Glutamatergic neuron (in vitro differentiated cells): ENCODE measurements at regions not wholly inside any gene's neighbourhood (a gene's known extent, or its start where the extent isn't known, plus 50 kb on each side); places are given as distances from the start of the nearest gene placed in this dataset.
A peak's percentile ranks its signal among the peaks of the same experiment; 100 is the strongest.

Experiments
- DNase-seq: peaks from one replicate; pipeline ENCODE4 v3.0.0; 2022
- H3K27ac Mint-ChIP-seq: one replicate; pipeline ENCODE4 v1.8.0; 2020; ENCODE audit warnings: mild to moderate bottlenecking, mixed read lengths, inconsistent platforms; ENCODE audit not compliant: unreplicated experiment
- H3K27me3 Mint-ChIP-seq: one replicate; pipeline ENCODE4 v1.8.0; 2020; ENCODE audit warnings: mild to moderate bottlenecking, moderate library complexity, mixed read lengths, inconsistent platforms; ENCODE audit not compliant: unreplicated experiment
- H3K36me3 Mint-ChIP-seq: one replicate; pipeline ENCODE4 v1.8.0; 2020; ENCODE audit warnings: mild to moderate bottlenecking, mixed read lengths, inconsistent platforms; ENCODE audit not compliant: unreplicated experiment
- H3K4me1 Mint-ChIP-seq: one replicate; pipeline ENCODE4 v1.8.0; 2020; ENCODE audit warnings: mild to moderate bottlenecking, low read depth, mixed read lengths, inconsistent platforms; ENCODE audit not compliant: unreplicated experiment
- H3K4me3 Mint-ChIP-seq: one replicate; pipeline ENCODE4 v1.8.0; 2020; ENCODE audit warnings: mild to moderate bottlenecking, mixed read lengths, inconsistent platforms; ENCODE audit not compliant: unreplicated experiment
- H3K9me3 Mint-ChIP-seq: one replicate; pipeline ENCODE4 v1.8.0; 2020; ENCODE audit warnings: mild to moderate bottlenecking, moderate library complexity, mixed read lengths, inconsistent platforms; ENCODE audit not compliant: unreplicated experiment
- TF ChIP-seq, protein P1 (sequence below): fragments of 200-600 bp; sonication (generic); IDR thresholded peaks from one replicate; pipeline ENCODE4 v1.5.0; 2021; ENCODE audit not compliant: partially characterized antibody, unreplicated experiment

DNA sequence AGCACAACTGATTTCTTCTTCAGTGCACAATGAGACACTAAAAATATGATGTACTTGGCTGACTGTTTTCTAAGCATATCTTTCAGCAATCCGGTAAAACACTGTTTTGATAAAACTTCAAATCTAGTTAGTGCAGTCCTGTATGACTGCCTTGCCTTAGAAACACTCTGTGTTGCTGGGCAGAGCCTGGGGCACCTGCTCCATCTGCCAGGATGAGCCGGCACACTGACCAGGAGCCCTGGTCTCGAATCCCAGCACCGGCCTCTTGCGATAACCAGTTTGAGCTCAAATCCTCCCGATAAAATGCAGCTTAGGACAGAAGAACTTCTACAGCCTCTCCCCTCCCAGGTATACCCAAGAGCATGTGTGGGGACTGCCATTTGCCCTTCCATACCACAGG lies 199.5 kb downstream of the SIPA1L2 start:
- no peak for DNase-seq
- peaks cover 15% of the 10 kb centered on the region for H3K4me1 Mint-ChIP-seq
- H3K27ac Mint-ChIP-seq: no peak overlapping the region
- TF ChIP-seq, protein P1, sequence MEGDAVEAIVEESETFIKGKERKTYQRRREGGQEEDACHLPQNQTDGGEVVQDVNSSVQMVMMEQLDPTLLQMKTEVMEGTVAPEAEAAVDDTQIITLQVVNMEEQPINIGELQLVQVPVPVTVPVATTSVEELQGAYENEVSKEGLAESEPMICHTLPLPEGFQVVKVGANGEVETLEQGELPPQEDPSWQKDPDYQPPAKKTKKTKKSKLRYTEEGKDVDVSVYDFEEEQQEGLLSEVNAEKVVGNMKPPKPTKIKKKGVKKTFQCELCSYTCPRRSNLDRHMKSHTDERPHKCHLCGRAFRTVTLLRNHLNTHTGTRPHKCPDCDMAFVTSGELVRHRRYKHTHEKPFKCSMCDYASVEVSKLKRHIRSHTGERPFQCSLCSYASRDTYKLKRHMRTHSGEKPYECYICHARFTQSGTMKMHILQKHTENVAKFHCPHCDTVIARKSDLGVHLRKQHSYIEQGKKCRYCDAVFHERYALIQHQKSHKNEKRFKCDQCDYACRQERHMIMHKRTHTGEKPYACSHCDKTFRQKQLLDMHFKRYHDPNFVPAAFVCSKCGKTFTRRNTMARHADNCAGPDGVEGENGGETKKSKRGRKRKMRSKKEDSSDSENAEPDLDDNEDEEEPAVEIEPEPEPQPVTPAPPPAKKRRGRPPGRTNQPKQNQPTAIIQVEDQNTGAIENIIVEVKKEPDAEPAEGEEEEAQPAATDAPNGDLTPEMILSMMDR: no peak
- H3K36me3 Mint-ChIP-seq: no peaks in the 10 kb centered on the region
- H3K4me3 Mint-ChIP-seq: no peak overlapping the region
- H3K27me3 Mint-ChIP-seq: no peaks in the 10 kb centered on the region
- peaks cover 4% of the 10 kb centered on the region for H3K9me3 Mint-ChIP-seq

- no peaks in the 10 kb centered on the region for H3K27me3 Mint-ChIP-seq
- H3K36me3 Mint-ChIP-seq: no peaks in the 10 kb centered on the region
- H3K4me1 Mint-ChIP-seq: peaks cover 15% of the 10 kb centered on the region
- peaks cover 4% of the 10 kb centered on the region for H3K9me3 Mint-ChIP-seq
- peak overlapping the region; percentile 43 for H3K27ac Mint-ChIP-seq
- TF ChIP-seq, protein P1: no peak
- H3K4me3 Mint-ChIP-seq: no peak overlapping the region
- DNase-seq: no peak
Observed at GRCh38 chr1:232428786-232429530, 201.0 kb downstream of the SIPA1L2 start.

- peaks cover 15% of the 10 kb centered on the region for H3K4me1 Mint-ChIP-seq
- no peak for DNase-seq
- H3K27me3 Mint-ChIP-seq: peaks cover 2% of the 10 kb centered on the region
- no peak overlapping the region for H3K4me3 Mint-ChIP-seq
- no peaks in the 10 kb centered on the region for H3K36me3 Mint-ChIP-seq
- peak overlapping the region; percentile 43 for H3K27ac Mint-ChIP-seq
- peaks cover 4% of the 10 kb centered on the region for H3K9me3 Mint-ChIP-seq
- TF ChIP-seq, protein P1: no peak
Observed at GRCh38 chr1:232428036-232428645, 201.8 kb downstream of the SIPA1L2 start.

- no peak overlapping the region for H3K4me3 Mint-ChIP-seq
- H3K27me3 Mint-ChIP-seq: peaks cover 4% of the 10 kb centered on the region
- TF ChIP-seq, protein P1: no peak
- no peak overlapping the region for H3K27ac Mint-ChIP-seq
- peaks cover 13% of the 10 kb centered on the region for H3K4me1 Mint-ChIP-seq
- H3K9me3 Mint-ChIP-seq: no peaks in the 10 kb centered on the region
- no peaks in the 10 kb centered on the region for H3K36me3 Mint-ChIP-seq
- DNase-seq: no peak
Observed at GRCh38 chr1:232426801-232427200, 203.1 kb downstream of the SIPA1L2 start.

DNA sequence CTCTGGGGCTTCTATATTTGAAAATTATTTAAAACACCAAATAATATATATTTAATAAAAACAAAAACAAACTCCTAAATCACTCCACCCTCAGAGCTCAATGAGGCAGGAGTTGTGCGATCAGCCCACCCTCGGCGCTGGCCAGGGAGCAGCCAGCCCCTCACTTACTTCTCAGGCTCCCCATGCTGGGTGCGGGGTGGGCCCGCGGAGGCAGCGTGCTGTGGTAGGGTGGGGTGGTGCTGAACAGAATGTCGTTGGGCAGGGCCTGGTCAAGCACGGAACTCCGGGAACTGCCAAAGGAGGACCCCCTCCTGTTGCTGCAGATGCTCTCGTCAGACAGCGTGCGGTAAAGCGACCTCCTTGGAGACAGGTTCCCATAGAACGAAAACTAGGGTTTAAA lies 204.5 kb downstream of the SIPA1L2 start:
- no peak overlapping the region for H3K27ac Mint-ChIP-seq
- no peak for DNase-seq
- peaks cover 4% of the 10 kb centered on the region for H3K27me3 Mint-ChIP-seq
- no peak overlapping the region for H3K4me3 Mint-ChIP-seq
- H3K36me3 Mint-ChIP-seq: peaks cover 6% of the 10 kb centered on the region
- TF ChIP-seq, protein P1: no peak
- H3K4me1 Mint-ChIP-seq: peaks cover 6% of the 10 kb centered on the region
- H3K9me3 Mint-ChIP-seq: no peaks in the 10 kb centered on the region
